Cardiac muscle cell (in vitro differentiated cells and primary cell): ENCODE measurements at regions not wholly inside any gene's neighbourhood (a gene's known extent, or its start where the extent isn't known, plus 50 kb on each side); places are given as distances from the start of the nearest gene placed in this dataset.

Experiments
- DNase-seq, 2 donors: peaks; one replicate each; pipeline versions ENCODE4 v3.0.0 to v3.0.0-alpha.2; 2010 to 2017; ENCODE audit warnings: low read depth in 1 of 2, low spot score in 1 of 2
- H3K27ac ChIP-seq: fragments of 200-600 bp; sonication (generic); 2 replicates; pipeline ENCODE4 v1.5.1; 2016
- H3K27me3 ChIP-seq: fragments of 200-600 bp; sonication (generic); 2 replicates; pipeline ENCODE4 v1.6.0; 2016; ENCODE audit warnings: control low read depth
- H3K36me3 ChIP-seq: fragments of 200-600 bp; sonication (generic); 2 replicates; pipeline ENCODE4 v1.5.1; 2016; ENCODE audit warnings: control low read depth
- H3K4me1 ChIP-seq: fragments of 200-600 bp; sonication (generic); 2 replicates; pipeline ENCODE4 v1.8.1; 2017; ENCODE audit warnings: low read depth, mild to moderate bottlenecking, mixed run types
- H3K4me3 ChIP-seq: fragments of 200-600 bp; sonication (generic); 2 replicates; pipeline ENCODE4 v1.5.1; 2016; ENCODE audit warnings: mild to moderate bottlenecking
- H3K9me3 ChIP-seq: fragments of 200-600 bp; sonication (generic); 2 replicates; pipeline ENCODE4 v1.5.1; 2017; ENCODE audit warnings: low read depth, mild to moderate bottlenecking, control low read depth
- CTCF ChIP-seq: IDR thresholded peaks from 2 replicates; pipeline ENCODE4 v1.5.1; 2012; ENCODE audit warnings: low read depth, mild to moderate bottlenecking, low read length

DNA sequence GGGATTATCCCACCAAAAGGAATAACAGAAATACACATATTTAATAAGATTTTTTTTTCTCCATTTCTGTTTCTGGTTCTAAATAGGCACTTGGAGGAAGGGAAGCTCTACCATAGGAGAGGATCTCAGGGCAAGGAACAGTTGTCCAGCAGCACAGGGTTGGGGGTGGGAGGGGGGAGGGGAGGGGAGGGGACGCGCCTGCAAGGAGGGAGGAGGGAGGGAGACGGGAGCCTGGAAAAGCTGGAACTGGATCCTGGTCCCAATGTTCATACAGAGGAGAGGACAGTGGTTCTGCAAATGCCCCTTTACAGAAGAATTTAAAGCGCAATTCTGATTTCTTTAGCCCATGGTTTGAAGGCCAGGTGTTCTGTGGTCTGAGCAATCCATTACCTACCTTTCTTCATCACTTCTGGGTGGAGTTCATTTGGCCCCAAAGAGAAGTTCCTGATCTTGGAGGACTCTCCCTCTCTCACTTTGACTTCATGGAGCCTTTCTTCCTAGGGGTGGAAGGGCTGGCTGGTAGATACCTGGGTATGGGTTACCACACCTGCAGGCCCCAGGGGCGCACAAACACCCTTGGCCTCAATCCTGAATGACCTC is 348.9 kb upstream of the NCAM1 start:
- Histone ChIP-seq H3K4me3 (no peak overlapping the region), H3K36me3 (no peaks in the 10 kb centered on the region), H3K27me3 (no peaks in the 10 kb centered on the region), H3K4me1 (peaks cover 15% of the 10 kb centered on the region), H3K9me3 (no peaks in the 10 kb centered on the region), H3K27ac (no peak overlapping the region)
- peak; percentile 23 to 42 for DNase-seq
- no peak for TF ChIP-seq CTCF

DNA sequence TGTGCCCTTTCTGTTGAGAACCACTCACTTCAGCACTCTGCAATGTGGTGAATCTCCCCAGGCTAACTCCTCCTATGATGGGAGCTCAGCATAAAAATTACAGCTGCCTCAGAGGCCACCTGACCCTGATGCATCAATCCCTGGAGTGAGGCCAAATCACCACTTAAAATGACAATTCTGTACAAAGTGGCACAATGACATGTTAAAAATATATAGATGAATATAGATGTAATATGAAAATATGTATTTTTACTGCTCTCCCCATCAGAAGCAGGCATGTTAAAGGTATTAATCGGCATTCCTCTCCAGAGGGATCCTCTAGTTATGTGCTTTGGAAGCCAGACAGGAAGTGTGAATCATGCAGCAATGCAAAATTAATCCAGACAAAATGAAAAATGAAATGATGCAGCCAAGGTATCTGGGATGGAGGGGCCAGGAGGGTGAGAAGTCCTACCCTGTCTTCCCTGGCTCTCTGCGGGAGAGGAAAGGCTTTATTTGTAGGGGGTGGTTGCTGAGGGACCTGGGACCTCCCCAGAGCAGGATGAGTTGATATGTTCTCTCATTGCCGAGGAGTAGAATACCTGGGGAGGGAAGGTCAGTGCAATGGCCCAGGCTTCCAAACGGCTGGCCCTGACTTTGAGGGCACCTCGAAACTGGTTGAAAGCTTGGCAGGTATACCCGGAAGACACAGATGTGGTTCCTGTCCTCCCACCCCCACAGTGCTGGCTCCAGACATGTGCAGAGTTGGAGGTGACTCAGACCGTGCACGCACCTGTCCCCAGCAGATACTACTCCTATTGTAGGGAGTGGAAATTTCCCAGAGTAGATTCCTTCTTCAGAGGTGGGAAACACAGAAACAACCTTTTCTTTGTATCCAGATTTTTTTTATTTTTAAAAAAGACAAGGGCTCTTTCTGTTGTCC is 347.9 kb upstream of the NCAM1 start:
- TF ChIP-seq CTCF = no peak
- no peak overlapping the region for H3K27ac ChIP-seq
- no peaks in the 10 kb centered on the region for H3K27me3 ChIP-seq
- no peaks in the 10 kb centered on the region for H3K9me3 ChIP-seq
- no peaks in the 10 kb centered on the region for H3K36me3 ChIP-seq
- H3K4me3 ChIP-seq = no peak overlapping the region
- peak in 1 of 2 donors; percentile 61 for DNase-seq
- peaks cover 16% of the 10 kb centered on the region for H3K4me1 ChIP-seq

GRCh38 chr11:112614605-112615004 is 346.6 kb upstream of the NCAM1 start:
- Histone ChIP-seq H3K36me3 (no peaks in the 10 kb centered on the region), H3K4me3 (no peak overlapping the region), H3K27me3 (no peaks in the 10 kb centered on the region), H3K9me3 (no peaks in the 10 kb centered on the region), H3K27ac (no peak overlapping the region), H3K4me1 (peaks cover 16% of the 10 kb centered on the region)
- no peak for TF ChIP-seq CTCF
- no peak for DNase-seq

GRCh38 chr11:112615238-112615637 is 346.0 kb upstream of the NCAM1 start:
- H3K4me1 ChIP-seq = peaks cover 14% of the 10 kb centered on the region
- no peaks in the 10 kb centered on the region for H3K36me3 ChIP-seq
- TF ChIP-seq CTCF = no peak
- no peaks in the 10 kb centered on the region for H3K9me3 ChIP-seq
- no peaks in the 10 kb centered on the region for H3K27me3 ChIP-seq
- no peak for DNase-seq
- H3K27ac ChIP-seq = no peak overlapping the region
- H3K4me3 ChIP-seq = no peak overlapping the region

DNA sequence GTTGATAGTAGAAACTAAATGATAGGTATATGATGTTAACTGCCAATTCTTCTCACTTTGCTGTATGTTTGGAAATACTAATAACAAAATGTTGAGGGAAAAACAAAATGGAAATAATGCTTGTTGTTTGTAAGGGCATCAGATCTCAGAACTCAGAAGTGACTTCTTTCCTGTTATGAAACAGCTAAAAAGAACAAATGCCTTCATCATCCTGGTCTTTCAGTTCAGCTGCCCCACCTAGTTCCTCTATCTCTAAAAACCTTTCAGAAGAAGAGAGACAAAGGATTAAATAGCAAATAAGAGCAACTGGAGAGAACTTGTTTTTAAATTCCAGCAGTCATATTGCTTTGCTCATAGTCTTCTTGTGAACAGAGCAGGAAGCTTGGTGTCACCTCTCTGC is 345.3 kb upstream of the NCAM1 start:
- Histone ChIP-seq H3K27ac (no peak overlapping the region), H3K4me1 (peaks cover 12% of the 10 kb centered on the region), H3K9me3 (no peaks in the 10 kb centered on the region), H3K27me3 (no peaks in the 10 kb centered on the region), H3K4me3 (no peak overlapping the region), H3K36me3 (no peaks in the 10 kb centered on the region)
- DNase-seq = no peak
- TF ChIP-seq CTCF = no peak
